H1 (cell line): ENCODE measurements at regions not wholly inside any gene's neighbourhood (a gene's known extent, or its start where the extent isn't known, plus 50 kb on each side); places are given as distances from the start of the nearest gene placed in this dataset.

Experiments used
- CEBPB ChIP-seq: IDR thresholded peaks from 2 replicates; pipeline ENCODE4 v1.6.1; 2012; ENCODE audit warnings: low read depth, low read length
- CTCF ChIP-seq, 3 experiments: IDR thresholded peaks; 1 replicate in 2 of 3; 2 replicates in 1 of 3; pipeline versions ENCODE4 v1.5.1 to v1.6.1; 2011; ENCODE audit warnings: low read length in 3 of 3, mild to moderate bottlenecking in 3 of 3, inconsistent platforms in 2 of 3, low read depth in 1 of 3, moderate library complexity in 1 of 3; ENCODE audit not compliant: insufficient read depth in 1 of 3; ENCODE audit errors: control extremely low read depth in 1 of 3
- EZH2 ChIP-seq: fragments of 200-600 bp; sonication (generic); IDR thresholded peaks from 2 replicates; pipeline ENCODE4 v1.7.1; 2012; ENCODE audit warnings: low read depth, mild to moderate bottlenecking, moderate library complexity, low read length, inconsistent platforms; ENCODE audit not compliant: severe bottlenecking
- HDAC2 ChIP-seq, 2 experiments: fragments of 300-600 bp in 1 of 2; sonication (generic) in 1 of 2; IDR thresholded peaks; 2 replicates each; pipeline ENCODE4 v1.6.1; 2011 to 2012; ENCODE audit warnings: low read depth in 2 of 2, low read length in 2 of 2, mild to moderate bottlenecking in 2 of 2, moderate library complexity in 2 of 2, borderline replicate concordance in 1 of 2, inconsistent platforms in 1 of 2
- KDM5A ChIP-seq: fragments of 200-600 bp; IDR thresholded peaks from 2 replicates; pipeline ENCODE4 v1.7.1; 2012; ENCODE audit warnings: mild to moderate bottlenecking, low read length, inconsistent platforms, mixed read lengths
- MAFK ChIP-seq: IDR thresholded peaks from 2 replicates; pipeline ENCODE4 v1.6.1; 2012; ENCODE audit warnings: low read depth, mild to moderate bottlenecking, improper control_type of control experiment, low read length
- POLR2AphosphoS5 ChIP-seq: IDR thresholded peaks from 2 replicates; pipeline ENCODE4 v1.6.1; 2011; ENCODE audit warnings: low read depth, low read length
- RAD21 ChIP-seq, 2 experiments: IDR thresholded peaks in 1 of 2; conservative IDR thresholded peaks in 1 of 2; 2 replicates each; pipeline ENCODE4 v1.6.1; 2011; ENCODE audit warnings: low read depth in 2 of 2, low read length in 2 of 2, improper control_type of control experiment in 1 of 2, inconsistent platforms in 1 of 2, mild to moderate bottlenecking in 1 of 2, moderate library complexity in 1 of 2
- TAF1 ChIP-seq: IDR thresholded peaks from 2 replicates; pipeline ENCODE4 v1.6.1; 2011; ENCODE audit warnings: mild to moderate bottlenecking, low read depth, low read length
- USF2 ChIP-seq: IDR thresholded peaks from 2 replicates; pipeline ENCODE4 v1.6.1; 2011; ENCODE audit warnings: low read length, improper control_type of control experiment
- YY1 ChIP-seq: IDR thresholded peaks from 2 replicates; pipeline ENCODE4 v1.6.1; 2011; ENCODE audit warnings: low read depth, mild to moderate bottlenecking, low read length

- TF ChIP-seq POLR2AphosphoS5 (no peak), HDAC2 (IDR thresholded peaks at IDR 0.05; ENCODE audit: borderline replicate concordance in 1 of 2, low read depth in 2 of 2, low read length in 2 of 2) (no peak), USF2 (no peak), CEBPB (no peak), RAD21 (IDR thresholded peaks at IDR 0.05 in 1 of 2, conservative IDR thresholded peaks at IDR 0.05 in 1 of 2; ENCODE audit: low read depth in 2 of 2, low read length in 2 of 2) (no peak), KDM5A (no peak), CTCF (IDR thresholded peaks at IDR 0.05; ENCODE audit: control extremely low read depth in 1 of 3, insufficient read depth in 1 of 3, low read depth in 1 of 3, low read length in 3 of 3) (no peak), YY1 (no peak), TAF1 (no peak), MAFK (no peak), EZH2 (no peak)
Observed at GRCh38 chr1:185431612-185432011, 114.6 kb upstream of the IVNS1ABP start.
